Activated naive CD8-positive, alpha-beta T cell treated with anti-CD3 and anti-CD28 coated beads, Interleukin-2, amount 10 ng/mL, durations not matched to agents 7 days and 5 days (primary cell): ENCODE measurements at regions not wholly inside any gene's neighbourhood (a gene's known extent, or its start where the extent isn't known, plus 50 kb on each side); places are given as distances from the start of the nearest gene placed in this dataset.
"Not testable (repeated sequence)": the region's sequence is repeated elsewhere in the genome, so short reads cannot be mapped to it uniquely, and the experiment has no call there.

Experiments
- ATAC-seq: fragments of 150-1000 bp; cut with Tn5 transposase; one replicate; pipeline ENCODE4 v1.10.0; 2021; ENCODE audit warnings: low read depth, moderate library complexity
- POLR2A ChIA-PET: fragments of 350-600 bp; sonication (Branson Sonifier 250); formaldehyde crosslinking; loops from one replicate; lab custom pipeline; 2021; ENCODE audit warnings: antibody characterized with exemption; lab: Charles Lee
- DNase-seq: peaks from one replicate; pipeline ENCODE4 v3.0.0; 2021
- H3K27ac Mint-ChIP-seq: one replicate; pipeline ENCODE4 v1.8.0; 2022; ENCODE audit warnings: mild to moderate bottlenecking, mixed read lengths
- H3K27me3 Mint-ChIP-seq: one replicate; pipeline ENCODE4 v1.8.0; 2022; ENCODE audit warnings: mild to moderate bottlenecking, moderate library complexity, mixed read lengths
- H3K36me3 Mint-ChIP-seq: one replicate; pipeline ENCODE4 v1.8.0; 2021; ENCODE audit warnings: mild to moderate bottlenecking, mixed read lengths
- H3K4me1 Mint-ChIP-seq: one replicate; pipeline ENCODE4 v1.8.0; 2021; ENCODE audit warnings: mixed read lengths
- H3K4me3 Mint-ChIP-seq: one replicate; pipeline ENCODE4 v1.8.0; 2022; ENCODE audit warnings: mild to moderate bottlenecking, moderate library complexity, mixed read lengths
- H3K9me3 Mint-ChIP-seq: one replicate; pipeline ENCODE4 v1.8.0; 2021; ENCODE audit warnings: mixed read lengths

- DNase-seq, H3K9me3 Mint-ChIP-seq, ATAC-seq, H3K4me3 Mint-ChIP-seq, H3K27ac Mint-ChIP-seq, H3K27me3 Mint-ChIP-seq, POLR2A ChIA-PET: not testable (repeated sequence)
- H3K4me1 Mint-ChIP-seq: peaks cover 11% of the 10 kb centered on the region
- peaks cover 37% of the 10 kb centered on the region for H3K36me3 Mint-ChIP-seq
Observed at GRCh38 chr7:35853194-35853593, 52.3 kb downstream of the SEPTIN7 start.

- no peak overlapping the region for H3K27ac Mint-ChIP-seq
Observed at GRCh38 chr7:35854311-35854710, 53.5 kb downstream of the SEPTIN7 start.

GRCh38 chr7:35856175-35856574, 55.3 kb downstream of the SEPTIN7 start:
- Mint-ChIP-seq H3K36me3 (peaks cover 36% of the 10 kb centered on the region), H3K4me3 (no peak overlapping the region), H3K27me3 (no peaks in the 10 kb centered on the region), H3K4me1 (peaks cover 15% of the 10 kb centered on the region), H3K27ac (no peak overlapping the region), H3K9me3 (peaks cover 1% of the 10 kb centered on the region)
- ATAC-seq: no peak
- no peak for DNase-seq
- POLR2A ChIA-PET: no interaction called here

More at GRCh38 chr7:35854311-35854710, 53.5 kb downstream of the SEPTIN7 start:
- peaks cover 1% of the 10 kb centered on the region for H3K9me3 Mint-ChIP-seq
- H3K27me3 Mint-ChIP-seq: no peaks in the 10 kb centered on the region
- DNase-seq (no peak), ATAC-seq (no peak)
- peaks cover 11% of the 10 kb centered on the region for H3K4me1 Mint-ChIP-seq
- no peak overlapping the region for H3K4me3 Mint-ChIP-seq
- peaks cover 35% of the 10 kb centered on the region for H3K36me3 Mint-ChIP-seq
- POLR2A ChIA-PET: no interaction called here

- no peak for DNase-seq
- no peak for ATAC-seq
- Mint-ChIP-seq H3K36me3 (peaks cover 28% of the 10 kb centered on the region), H3K4me1 (peaks cover 17% of the 10 kb centered on the region), H3K4me3 (no peak overlapping the region), H3K27me3 (no peaks in the 10 kb centered on the region), H3K9me3 (peaks cover 1% of the 10 kb centered on the region), H3K27ac (no peak overlapping the region)
- POLR2A ChIA-PET: no interaction called here
Observed at GRCh38 chr7:35860664-35861063, 59.8 kb downstream of the SEPTIN7 start.

GRCh38 chr7:35865287-35865686, 64.4 kb downstream of the SEPTIN7 start:
- no peak overlapping the region for H3K4me3 Mint-ChIP-seq
- DNase-seq (no peak), ATAC-seq (no peak)
- H3K27ac Mint-ChIP-seq: no peak overlapping the region
- H3K4me1 Mint-ChIP-seq: peaks cover 15% of the 10 kb centered on the region
- POLR2A ChIA-PET: no interaction called here
- H3K36me3 Mint-ChIP-seq: peaks cover 39% of the 10 kb centered on the region
- H3K27me3 Mint-ChIP-seq: no peaks in the 10 kb centered on the region
- H3K9me3 Mint-ChIP-seq: no peaks in the 10 kb centered on the region

GRCh38 chr7:35866186-35866585, 65.3 kb downstream of the SEPTIN7 start:
- H3K36me3 Mint-ChIP-seq: peaks cover 37% of the 10 kb centered on the region
- no peaks in the 10 kb centered on the region for H3K27me3 Mint-ChIP-seq
- H3K4me3 Mint-ChIP-seq: no peak overlapping the region
- no peak overlapping the region for H3K27ac Mint-ChIP-seq
- POLR2A ChIA-PET: no interaction called here
- ATAC-seq: no peak
- no peaks in the 10 kb centered on the region for H3K9me3 Mint-ChIP-seq
- DNase-seq: no peak
- peaks cover 15% of the 10 kb centered on the region for H3K4me1 Mint-ChIP-seq

- ATAC-seq, H3K27ac Mint-ChIP-seq, H3K9me3 Mint-ChIP-seq, POLR2A ChIA-PET, DNase-seq, H3K4me3 Mint-ChIP-seq, H3K27me3 Mint-ChIP-seq: not testable (repeated sequence)
- peaks cover 33% of the 10 kb centered on the region for H3K36me3 Mint-ChIP-seq
- H3K4me1 Mint-ChIP-seq: peaks cover 12% of the 10 kb centered on the region
Observed at GRCh38 chr7:35869117-35869516, 68.3 kb downstream of the SEPTIN7 start.

GRCh38 chr7:35869810-35870209, 69.0 kb downstream of the SEPTIN7 start:
- H3K27ac Mint-ChIP-seq: no peak overlapping the region
- peaks cover 35% of the 10 kb centered on the region for H3K36me3 Mint-ChIP-seq
- DNase-seq: no peak
- no peaks in the 10 kb centered on the region for H3K9me3 Mint-ChIP-seq
- peaks cover 10% of the 10 kb centered on the region for H3K4me1 Mint-ChIP-seq
- H3K27me3 Mint-ChIP-seq: no peaks in the 10 kb centered on the region
- no peak overlapping the region for H3K4me3 Mint-ChIP-seq
- POLR2A ChIA-PET: no interaction called here
- no peak for ATAC-seq

- no peak overlapping the region for H3K4me3 Mint-ChIP-seq
- H3K9me3 Mint-ChIP-seq: no peaks in the 10 kb centered on the region
- no peak for ATAC-seq
- H3K4me1 Mint-ChIP-seq: peaks cover 10% of the 10 kb centered on the region
- no peaks in the 10 kb centered on the region for H3K27me3 Mint-ChIP-seq
- POLR2A ChIA-PET: no interaction called here
- peaks cover 22% of the 10 kb centered on the region for H3K36me3 Mint-ChIP-seq
- no peak overlapping the region for H3K27ac Mint-ChIP-seq
- no peak for DNase-seq
Observed at GRCh38 chr7:35871856-35872255, 71.0 kb downstream of the SEPTIN7 start.

- Mint-ChIP-seq H3K9me3 (no peaks in the 10 kb centered on the region), H3K4me3 (no peak overlapping the region), H3K27me3 (no peaks in the 10 kb centered on the region), H3K4me1 (peaks cover 4% of the 10 kb centered on the region), H3K27ac (no peak overlapping the region), H3K36me3 (peaks cover 17% of the 10 kb centered on the region)
- DNase-seq (no peak), ATAC-seq (no peak)
- POLR2A ChIA-PET: no interaction called here
Observed at GRCh38 chr7:35874886-35875285, 74.0 kb downstream of the SEPTIN7 start.

- no peak overlapping the region for H3K27ac Mint-ChIP-seq
- ATAC-seq: no peak
- H3K27me3 Mint-ChIP-seq: no peaks in the 10 kb centered on the region
- DNase-seq: no peak
- peaks cover 4% of the 10 kb centered on the region for H3K4me1 Mint-ChIP-seq
- peaks cover 16% of the 10 kb centered on the region for H3K36me3 Mint-ChIP-seq
- no peak overlapping the region for H3K4me3 Mint-ChIP-seq
- POLR2A ChIA-PET: no interaction called here
- no peaks in the 10 kb centered on the region for H3K9me3 Mint-ChIP-seq
Observed at GRCh38 chr7:35875292-35875691, 74.4 kb downstream of the SEPTIN7 start.

GRCh38 chr7:35878351-35878750, 77.5 kb downstream of the SEPTIN7 start:
- H3K4me3 Mint-ChIP-seq: no peak overlapping the region
- POLR2A ChIA-PET: no interaction called here
- no peaks in the 10 kb centered on the region for H3K27me3 Mint-ChIP-seq
- H3K36me3 Mint-ChIP-seq: peaks cover 21% of the 10 kb centered on the region
- ATAC-seq (no peak), DNase-seq (no peak)
- no peak overlapping the region for H3K27ac Mint-ChIP-seq
- peaks cover 4% of the 10 kb centered on the region for H3K4me1 Mint-ChIP-seq
- H3K9me3 Mint-ChIP-seq: no peaks in the 10 kb centered on the region

GRCh38 chr7:35887430-35887829, 86.6 kb downstream of the SEPTIN7 start:
- H3K4me1 Mint-ChIP-seq, H3K27ac Mint-ChIP-seq, DNase-seq, POLR2A ChIA-PET, ATAC-seq, H3K4me3 Mint-ChIP-seq, H3K9me3 Mint-ChIP-seq, H3K27me3 Mint-ChIP-seq: not testable (repeated sequence)
- peaks cover 32% of the 10 kb centered on the region for H3K36me3 Mint-ChIP-seq

GRCh38 chr7:35889001-35889400, 88.1 kb downstream of the SEPTIN7 start:
- Mint-ChIP-seq H3K4me3 (no peak overlapping the region), H3K27me3 (no peaks in the 10 kb centered on the region), H3K4me1 (peaks cover 7% of the 10 kb centered on the region), H3K9me3 (no peaks in the 10 kb centered on the region), H3K36me3 (peaks cover 41% of the 10 kb centered on the region), H3K27ac (no peak overlapping the region)
- DNase-seq (no peak), ATAC-seq (no peak)
- POLR2A ChIA-PET: no interaction called here

GRCh38 chr7:35889870-35890269, 89.0 kb downstream of the SEPTIN7 start:
- no peak overlapping the region for H3K4me3 Mint-ChIP-seq
- ATAC-seq (no peak), DNase-seq (no peak)
- H3K27ac Mint-ChIP-seq: no peak overlapping the region
- no peaks in the 10 kb centered on the region for H3K27me3 Mint-ChIP-seq
- POLR2A ChIA-PET: no interaction called here
- H3K9me3 Mint-ChIP-seq: peaks cover under 1% of the 10 kb centered on the region
- H3K36me3 Mint-ChIP-seq: peaks cover 45% of the 10 kb centered on the region
- peaks cover 8% of the 10 kb centered on the region for H3K4me1 Mint-ChIP-seq
